Neural cell (in vitro differentiated cells): ENCODE measurements at regions not wholly inside any gene's neighbourhood (a gene's known extent, or its start where the extent isn't known, plus 50 kb on each side); places are given as distances from the start of the nearest gene placed in this dataset.

ENCODE experiments used
- H2AFZ ChIP-seq: fragments of 200-600, 300-800 bp; sonication (generic), shearing (Covaris generic); 2 replicates; pipeline ENCODE4 v1.6.0; 2014; ENCODE audit warnings: low read depth, mild to moderate bottlenecking, antibody characterized with exemption, low read length, moderate library complexity
- H3F3A ChIP-seq: fragments of 200-600 bp; shearing (Covaris generic); 2 replicates; pipeline ENCODE4 v1.6.1; 2016; ENCODE audit warnings: mild to moderate bottlenecking, moderate library complexity, mixed read lengths, antibody characterized with exemption, low read length; ENCODE audit not compliant: insufficient read depth, poor library complexity, severe bottlenecking
- H3K27ac ChIP-seq: fragments of 200-600, 300-800 bp; sonication (generic), shearing (Covaris generic); 2 replicates; pipeline ENCODE4 v1.5.1; 2014; ENCODE audit warnings: mild to moderate bottlenecking, low read length, moderate library complexity
- H3K27me3 ChIP-seq: fragments of 300-800, 200-600 bp; sonication (generic), shearing (Covaris generic); 2 replicates; pipeline ENCODE4 v1.6.0; 2014; ENCODE audit warnings: mild to moderate bottlenecking, low read depth, low read length, moderate library complexity; ENCODE audit not compliant: insufficient read depth
- H3K36me3 ChIP-seq: fragments of 300-800, 200-600 bp; sonication (generic), shearing (Covaris generic); 2 replicates; pipeline ENCODE4 v1.5.1; 2014; ENCODE audit warnings: mild to moderate bottlenecking, antibody characterized with exemption, low read length, moderate library complexity; ENCODE audit not compliant: insufficient read depth
- H3K4me2 ChIP-seq: fragments of 300-800, 200-600 bp; sonication (generic), shearing (Covaris generic); 2 replicates; pipeline ENCODE4 v1.6.0; 2014; ENCODE audit warnings: mild to moderate bottlenecking, low read length
- H3K4me3 ChIP-seq: fragments of 300-800, 200-600 bp; sonication (generic), shearing (Covaris generic); 2 replicates; pipeline ENCODE4 v1.5.1; 2014; ENCODE audit warnings: mild to moderate bottlenecking, low read length, moderate library complexity
- H3K79me2 ChIP-seq: fragments of 200-600 bp; shearing (Covaris generic); replicated peaks from 2 replicates; pipeline ENCODE4 v1.6.0; 2014; ENCODE audit warnings: mild to moderate bottlenecking, low read length, moderate library complexity; ENCODE audit not compliant: insufficient read depth
- H3K9ac ChIP-seq: fragments of 300-800, 200-600 bp; sonication (generic), shearing (Covaris generic); 2 replicates; pipeline ENCODE4 v1.6.1; 2016; ENCODE audit warnings: mild to moderate bottlenecking, low read length, mixed read lengths
- H3K9me2 ChIP-seq: fragments of 200-600 bp; shearing (Covaris generic); 2 replicates; pipeline ENCODE4 v1.6.1; 2016; ENCODE audit warnings: mild to moderate bottlenecking, low read length, mixed read lengths; ENCODE audit not compliant: insufficient read depth
- H3K9me3 ChIP-seq: fragments of 200-600, 300-800 bp; sonication (generic), shearing (Covaris generic); 2 replicates; pipeline ENCODE4 v1.6.1; 2016; ENCODE audit warnings: mild to moderate bottlenecking, mixed run types, low read length, moderate library complexity, mixed read lengths
- H4K20me1 ChIP-seq: fragments of 200-600 bp; shearing (Covaris generic); 2 replicates; pipeline ENCODE4 v1.6.1; 2016; ENCODE audit warnings: mild to moderate bottlenecking, mixed run types; ENCODE audit not compliant: insufficient read depth
- EP300 ChIP-seq: fragments of 450-650 bp; conservative IDR thresholded peaks from 2 replicates; pipeline ENCODE4 v1.6.1; 2014; ENCODE audit warnings: antibody characterized with exemption, mild to moderate bottlenecking, moderate library complexity; ENCODE audit not compliant: poor library complexity, severe bottlenecking
- EZH2 ChIP-seq: fragments of 200-600, 300-800 bp; shearing (Covaris generic), sonication (generic); IDR thresholded peaks from 2 replicates; pipeline ENCODE4 v1.6.1; 2014; ENCODE audit warnings: antibody characterized with exemption, low read length, borderline replicate concordance, mild to moderate bottlenecking; ENCODE audit not compliant: insufficient read depth, poor library complexity, severe bottlenecking
- MXI1 ChIP-seq: fragments of 450-650 bp; conservative IDR thresholded peaks from 2 replicates; pipeline ENCODE4 v1.6.1; 2014; ENCODE audit warnings: antibody characterized with exemption, mild to moderate bottlenecking; ENCODE audit not compliant: poor library complexity, severe bottlenecking
- POLR2AphosphoS5 ChIP-seq: IDR thresholded peaks from 2 replicates; pipeline ENCODE4 v1.6.1; 2012
- RAD21 ChIP-seq: fragments of 450-650 bp; conservative IDR thresholded peaks from 2 replicates; pipeline ENCODE4 v1.6.1; 2014; ENCODE audit warnings: antibody characterized with exemption, mild to moderate bottlenecking, moderate library complexity
- SMC3 ChIP-seq: fragments of 450-650 bp; conservative IDR thresholded peaks from 2 replicates; pipeline ENCODE4 v1.6.1; 2014; ENCODE audit warnings: antibody characterized with exemption, mild to moderate bottlenecking, moderate library complexity; ENCODE audit not compliant: poor library complexity
- TAF1 ChIP-seq: IDR thresholded peaks from 2 replicates; pipeline ENCODE4 v1.6.1; 2012; ENCODE audit warnings: low read depth
- TF ChIP-seq, protein P1 (sequence below): fragments of 450-650 bp; IDR thresholded peaks from 2 replicates; pipeline ENCODE4 v1.5.1; 2014; ENCODE audit warnings: antibody characterized with exemption, mild to moderate bottlenecking, moderate library complexity; ENCODE audit not compliant: poor library complexity, severe bottlenecking
- TF ChIP-seq, protein P2 (sequence below): IDR thresholded peaks from 2 replicates; pipeline ENCODE4 v1.6.1; 2012; ENCODE audit warnings: borderline replicate concordance

DNA sequence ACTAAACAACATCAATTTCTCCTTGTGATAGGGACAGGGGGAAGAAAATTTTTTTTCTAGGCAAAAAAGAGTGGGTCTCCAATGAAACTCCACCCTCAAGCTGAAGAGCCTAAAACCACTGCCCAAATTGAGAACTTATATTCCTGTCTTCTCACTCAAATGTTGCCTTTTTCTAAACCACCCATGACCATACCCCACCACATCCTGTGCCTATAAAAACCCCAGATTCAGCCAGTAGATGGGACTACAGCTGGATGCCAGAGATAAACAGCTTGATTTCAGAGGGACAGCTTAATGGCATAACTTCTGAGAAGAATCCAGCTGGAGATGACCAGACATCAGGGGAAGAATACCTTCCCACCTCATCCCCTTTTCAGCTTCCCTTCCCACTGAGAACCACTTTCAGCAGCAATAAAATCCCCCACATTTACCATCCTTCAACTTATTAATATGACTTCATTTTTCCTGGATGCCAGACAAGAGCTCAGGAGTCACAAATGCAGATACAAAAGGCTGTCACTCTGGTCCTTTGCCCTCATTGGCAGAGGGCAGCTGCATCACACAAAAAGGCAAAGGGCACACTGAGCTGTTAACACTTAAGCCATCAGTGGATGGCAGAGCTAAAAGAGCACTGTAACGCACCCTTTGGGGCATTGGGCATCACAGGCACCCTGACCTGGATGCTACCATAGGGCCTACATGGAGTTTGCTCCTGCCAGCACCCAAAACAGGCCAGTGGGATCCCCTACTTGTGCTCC, 972.5 kb upstream of the CTNND2 start:
- no peaks in the 10 kb centered on the region for H3K9me2 ChIP-seq

DNA sequence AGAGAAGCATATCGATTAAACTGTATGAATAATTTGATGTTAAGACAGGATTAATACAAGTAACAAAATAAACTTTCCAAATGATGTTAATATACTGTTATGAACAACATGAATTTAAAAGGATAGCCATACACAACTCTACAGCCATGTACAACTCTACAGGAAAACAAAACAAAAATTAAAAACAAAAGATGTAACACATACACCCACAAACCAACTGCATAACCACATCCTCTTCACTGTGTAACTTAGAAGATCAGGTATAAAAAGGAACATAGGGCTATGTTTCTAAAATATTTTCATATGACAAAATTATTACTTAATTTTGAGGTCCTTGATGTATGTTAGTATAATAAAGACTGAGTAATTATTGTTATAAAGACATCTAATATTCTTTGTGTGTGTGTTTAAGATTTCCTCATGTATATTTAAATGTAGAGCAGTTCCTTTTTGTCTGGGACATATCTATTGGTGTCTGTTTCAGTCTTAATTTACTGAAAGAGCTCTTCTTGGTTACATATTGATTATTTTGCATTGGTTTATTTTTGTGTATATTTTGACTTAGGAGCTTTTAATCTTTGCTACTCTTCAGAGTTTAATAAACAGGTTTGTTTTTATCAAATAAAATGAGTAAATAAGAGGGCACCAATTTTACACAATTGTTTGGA, 966.8 kb upstream of the CTNND2 start:
- H3K4me3 ChIP-seq: no peak overlapping the region
- no peaks in the 10 kb centered on the region for H3F3A ChIP-seq
- H4K20me1 ChIP-seq: no peaks in the 10 kb centered on the region
- H3K9me2 ChIP-seq: no peaks in the 10 kb centered on the region
- H2AFZ ChIP-seq: no peak overlapping the region
- no peaks in the 10 kb centered on the region for H3K9me3 ChIP-seq
- H3K4me2 ChIP-seq: no peak overlapping the region
- H3K79me2 ChIP-seq: no peaks in the 10 kb centered on the region
- no peaks in the 10 kb centered on the region for H3K27me3 ChIP-seq
- no peak overlapping the region for H3K9ac ChIP-seq
- H3K27ac ChIP-seq: no peak overlapping the region
- no peaks in the 10 kb centered on the region for H3K36me3 ChIP-seq
- TF ChIP-seq RAD21 (no peak), EZH2 (no peak), SMC3 (no peak), MXI1 (no peak), POLR2AphosphoS5 (no peak), TAF1 (no peak)
- TF ChIP-seq, protein P1, sequence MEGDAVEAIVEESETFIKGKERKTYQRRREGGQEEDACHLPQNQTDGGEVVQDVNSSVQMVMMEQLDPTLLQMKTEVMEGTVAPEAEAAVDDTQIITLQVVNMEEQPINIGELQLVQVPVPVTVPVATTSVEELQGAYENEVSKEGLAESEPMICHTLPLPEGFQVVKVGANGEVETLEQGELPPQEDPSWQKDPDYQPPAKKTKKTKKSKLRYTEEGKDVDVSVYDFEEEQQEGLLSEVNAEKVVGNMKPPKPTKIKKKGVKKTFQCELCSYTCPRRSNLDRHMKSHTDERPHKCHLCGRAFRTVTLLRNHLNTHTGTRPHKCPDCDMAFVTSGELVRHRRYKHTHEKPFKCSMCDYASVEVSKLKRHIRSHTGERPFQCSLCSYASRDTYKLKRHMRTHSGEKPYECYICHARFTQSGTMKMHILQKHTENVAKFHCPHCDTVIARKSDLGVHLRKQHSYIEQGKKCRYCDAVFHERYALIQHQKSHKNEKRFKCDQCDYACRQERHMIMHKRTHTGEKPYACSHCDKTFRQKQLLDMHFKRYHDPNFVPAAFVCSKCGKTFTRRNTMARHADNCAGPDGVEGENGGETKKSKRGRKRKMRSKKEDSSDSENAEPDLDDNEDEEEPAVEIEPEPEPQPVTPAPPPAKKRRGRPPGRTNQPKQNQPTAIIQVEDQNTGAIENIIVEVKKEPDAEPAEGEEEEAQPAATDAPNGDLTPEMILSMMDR: no peak
- TF ChIP-seq, protein P2, sequence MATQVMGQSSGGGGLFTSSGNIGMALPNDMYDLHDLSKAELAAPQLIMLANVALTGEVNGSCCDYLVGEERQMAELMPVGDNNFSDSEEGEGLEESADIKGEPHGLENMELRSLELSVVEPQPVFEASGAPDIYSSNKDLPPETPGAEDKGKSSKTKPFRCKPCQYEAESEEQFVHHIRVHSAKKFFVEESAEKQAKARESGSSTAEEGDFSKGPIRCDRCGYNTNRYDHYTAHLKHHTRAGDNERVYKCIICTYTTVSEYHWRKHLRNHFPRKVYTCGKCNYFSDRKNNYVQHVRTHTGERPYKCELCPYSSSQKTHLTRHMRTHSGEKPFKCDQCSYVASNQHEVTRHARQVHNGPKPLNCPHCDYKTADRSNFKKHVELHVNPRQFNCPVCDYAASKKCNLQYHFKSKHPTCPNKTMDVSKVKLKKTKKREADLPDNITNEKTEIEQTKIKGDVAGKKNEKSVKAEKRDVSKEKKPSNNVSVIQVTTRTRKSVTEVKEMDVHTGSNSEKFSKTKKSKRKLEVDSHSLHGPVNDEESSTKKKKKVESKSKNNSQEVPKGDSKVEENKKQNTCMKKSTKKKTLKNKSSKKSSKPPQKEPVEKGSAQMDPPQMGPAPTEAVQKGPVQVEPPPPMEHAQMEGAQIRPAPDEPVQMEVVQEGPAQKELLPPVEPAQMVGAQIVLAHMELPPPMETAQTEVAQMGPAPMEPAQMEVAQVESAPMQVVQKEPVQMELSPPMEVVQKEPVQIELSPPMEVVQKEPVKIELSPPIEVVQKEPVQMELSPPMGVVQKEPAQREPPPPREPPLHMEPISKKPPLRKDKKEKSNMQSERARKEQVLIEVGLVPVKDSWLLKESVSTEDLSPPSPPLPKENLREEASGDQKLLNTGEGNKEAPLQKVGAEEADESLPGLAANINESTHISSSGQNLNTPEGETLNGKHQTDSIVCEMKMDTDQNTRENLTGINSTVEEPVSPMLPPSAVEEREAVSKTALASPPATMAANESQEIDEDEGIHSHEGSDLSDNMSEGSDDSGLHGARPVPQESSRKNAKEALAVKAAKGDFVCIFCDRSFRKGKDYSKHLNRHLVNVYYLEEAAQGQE: no peak

More for the DNA sequence above, 972.5 kb upstream of the CTNND2 start:
- Histone ChIP-seq H3K9ac (no peak overlapping the region), H2AFZ (no peak overlapping the region), H3K4me2 (no peak overlapping the region), H3K9me3 (no peaks in the 10 kb centered on the region), H3K4me3 (no peak overlapping the region), H3K36me3 (no peaks in the 10 kb centered on the region), H4K20me1 (no peaks in the 10 kb centered on the region), H3K27ac (no peak overlapping the region), H3K79me2 (no peaks in the 10 kb centered on the region), H3K27me3 (no peaks in the 10 kb centered on the region), H3F3A (no peaks in the 10 kb centered on the region)
- TF ChIP-seq EZH2: no peak
- TF ChIP-seq TAF1: no peak
- TF ChIP-seq POLR2AphosphoS5: no peak
- no peak for TF ChIP-seq EP300
- no peak for TF ChIP-seq RAD21
- no peak for TF ChIP-seq MXI1
- TF ChIP-seq, protein P1: no peak
- TF ChIP-seq, protein P2: no peak
- TF ChIP-seq SMC3: no peak
